NCI-H2227 (cell line): ENCODE measurements at regions not wholly inside any gene's neighbourhood (a gene's known extent, or its start where the extent isn't known, plus 50 kb on each side); places are given as distances from the start of the nearest gene placed in this dataset.

ENCODE experiments used
- DNase-seq: peaks from one replicate; lab custom pipeline; 2025; ENCODE audit not compliant: unreplicated experiment; lab: John Stamatoyannopoulos, UW

- DNase-seq: no peak
Observed at GRCh38 chr6:139613496-139613895, 239.0 kb upstream of the CITED2 start.

GRCh38 chr6:139612135-139612465, 237.7 kb upstream of the CITED2 start:
- DNase-seq: no peak

- no peak for DNase-seq
Observed at GRCh38 chr6:139611327-139612134, 237.1 kb upstream of the CITED2 start.

- DNase-seq: no peak
Observed at GRCh38 chr6:139608466-139609261, 234.2 kb upstream of the CITED2 start.

GRCh38 chr6:139605350-139605749, 230.9 kb upstream of the CITED2 start:
- DNase-seq: no peak

- DNase-seq: no peak
Observed at GRCh38 chr6:139603581-139603980, 229.1 kb upstream of the CITED2 start.

- no peak for DNase-seq
Observed at GRCh38 chr6:139602577-139602976, 228.1 kb upstream of the CITED2 start.

- no peak for DNase-seq
Observed at GRCh38 chr6:139600919-139601475, 226.5 kb upstream of the CITED2 start.

- no peak for DNase-seq
Observed at GRCh38 chr6:139600343-139600742, 225.9 kb upstream of the CITED2 start.

- no peak for DNase-seq
Observed at GRCh38 chr6:139597771-139598755, 223.6 kb upstream of the CITED2 start.

- no peak for DNase-seq
Observed at GRCh38 chr6:139597087-139597763, 222.8 kb upstream of the CITED2 start.

- no peak for DNase-seq
Observed at GRCh38 chr6:139595183-139595582, 220.7 kb upstream of the CITED2 start.

- no peak for DNase-seq
Observed at GRCh38 chr6:139594333-139594965, 220.0 kb upstream of the CITED2 start.

GRCh38 chr6:139593081-139593480, 218.6 kb upstream of the CITED2 start:
- no peak for DNase-seq

- no peak for DNase-seq
Observed at GRCh38 chr6:139592011-139592410, 217.6 kb upstream of the CITED2 start.

- DNase-seq: no peak
Observed at GRCh38 chr6:139591075-139591865, 216.8 kb upstream of the CITED2 start.

GRCh38 chr6:139590206-139590605, 215.8 kb upstream of the CITED2 start:
- no peak for DNase-seq

- DNase-seq: no peak
Observed at GRCh38 chr6:139588734-139589593, 214.5 kb upstream of the CITED2 start.
